GM12878 (cell line): ENCODE measurements at regions not wholly inside any gene's neighbourhood (a gene's known extent, or its start where the extent isn't known, plus 50 kb on each side); places are given as distances from the start of the nearest gene placed in this dataset.

ENCODE experiments used
- ATAC-seq: fragments of 200-7000 bp; cut with Tn5 transposase; 3 replicates; pipeline ENCODE4 v1.9.1; 2020; ENCODE audit warnings: mild to moderate bottlenecking, moderate library complexity
- BruUV-seq: library from RNA; stranded (reverse); fragments of 400-500 nt; replicated peaks from 2 replicates; lab custom pipeline; 2021; lab: Mats Ljungman, UMichigan
- CTCF ChIA-PET: fragments of 300-600 bp; sonication (Branson Sonifier 250); formaldehyde crosslinking; extraction: SDS; loops from one replicate; lab custom pipeline; 2021; ENCODE audit warnings: inconsistent platforms; lab: Yijun Ruan, JAX
- POLR2A ChIA-PET: fragments of 350-600 bp; formaldehyde crosslinking; extraction: SDS; loops from one replicate; lab custom pipeline; 2021; ENCODE audit warnings: inconsistent platforms; lab: Charles Lee
- RAD21 ChIA-PET: fragments of 300-600 bp; sonication (Branson Sonifier 250); formaldehyde crosslinking; loops from one replicate; lab custom pipeline; 2023; ENCODE audit warnings: antibody characterized with exemption; ENCODE audit not compliant: unreplicated experiment; lab: Charles Lee
- SMC1A ChIA-PET: fragments of 300-600 bp; sonication (Branson Sonifier 250); formaldehyde crosslinking; loops from one replicate; lab custom pipeline; 2023; ENCODE audit not compliant: unreplicated experiment, uncharacterized antibody; lab: Charles Lee
- DNase-seq: peaks from one replicate; pipeline ENCODE4 v3.0.0-alpha.2; 2011; ENCODE audit warnings: low read depth, low spot score
- FAIRE-seq: peaks from 3 replicates; lab custom pipeline; 2011; peaks lifted over from hg19 to GRCh38; lab: Jason Lieb, UNC
- H2AFZ ChIP-seq: 2 replicates; pipeline ENCODE4 v1.6.0; 2011; ENCODE audit warnings: low read depth, low read length, control low read depth; ENCODE audit not compliant: control insufficient read depth
- H3K27ac ChIP-seq: 2 replicates; pipeline ENCODE4 v1.5.1; 2011; ENCODE audit warnings: control low read depth; ENCODE audit not compliant: control insufficient read depth, insufficient read depth
- H3K27me3 ChIP-seq, 2 experiments: replicated peaks in 1 of 2; 2 replicates each; pipeline versions ENCODE4 v1.6.0 to v1.6.1; 2011; ENCODE audit warnings: low read length in 1 of 2; ENCODE audit not compliant: control insufficient read depth in 2 of 2, insufficient read depth in 2 of 2
- H3K36me3 ChIP-seq, 2 experiments: 2 replicates each; pipeline ENCODE4 v1.5.1; 2011; ENCODE audit warnings: low read length in 1 of 2; ENCODE audit not compliant: control insufficient read depth in 2 of 2, insufficient read depth in 2 of 2
- H3K4me1 ChIP-seq: 2 replicates; pipeline ENCODE4 v1.6.1; 2011; ENCODE audit warnings: mild to moderate bottlenecking, low read length, moderate library complexity, mixed read lengths; ENCODE audit not compliant: control insufficient read depth, insufficient read depth
- H3K4me2 ChIP-seq: 2 replicates; pipeline ENCODE4 v1.6.0; 2011; ENCODE audit warnings: control low read depth; ENCODE audit not compliant: control insufficient read depth, insufficient read depth
- H3K4me3 ChIP-seq: fragments of 200-600 bp; sonication (generic); 2 replicates; pipeline ENCODE4 v1.5.1; 2016
- H3K79me2 ChIP-seq: 2 replicates; pipeline ENCODE4 v1.6.0; 2011; ENCODE audit warnings: low read length; ENCODE audit not compliant: control insufficient read depth, insufficient read depth
- H3K9ac ChIP-seq: 2 replicates; pipeline ENCODE4 v1.8.0; 2011; ENCODE audit warnings: low read length, control low read depth, mixed read lengths; ENCODE audit not compliant: control insufficient read depth, insufficient read depth
- H3K9me3 ChIP-seq: replicated peaks from 3 replicates; pipeline ENCODE4 v1.5.1; 2011; ENCODE audit warnings: mild to moderate bottlenecking, low read length; ENCODE audit not compliant: control insufficient read depth, insufficient read depth
- H4K20me1 ChIP-seq: 2 replicates; pipeline ENCODE4 v1.6.0; 2011; ENCODE audit not compliant: control insufficient read depth, insufficient read depth
- ATF7 ChIP-seq: fragments of 450-650 bp; IDR thresholded peaks from 2 replicates; pipeline ENCODE4 v1.6.1; 2016; ENCODE audit warnings: low read depth, mild to moderate bottlenecking
- CEBPZ ChIP-seq: fragments of 150-350 bp; IDR thresholded peaks from 2 replicates; pipeline ENCODE4 v1.6.1; 2016; ENCODE audit warnings: low read depth, low read length
- CREB1 ChIP-seq: IDR thresholded peaks from 2 replicates; pipeline ENCODE4 v1.6.1; 2012; ENCODE audit warnings: low read depth, mild to moderate bottlenecking, inconsistent platforms
- JUND ChIP-seq: IDR thresholded peaks from 2 replicates; pipeline ENCODE4 v1.6.1; 2012; ENCODE audit warnings: low read depth, mild to moderate bottlenecking, low read length, improper control_type of control experiment, moderate library complexity
- RAD21 ChIP-seq: IDR thresholded peaks from 2 replicates; pipeline ENCODE4 v1.6.1; 2011; ENCODE audit warnings: mild to moderate bottlenecking, low read depth, low read length, moderate library complexity; ENCODE audit not compliant: insufficient read depth
- RAD51 ChIP-seq: fragments of 450-650 bp; IDR thresholded peaks from 2 replicates; pipeline ENCODE4 v1.6.1; 2016; ENCODE audit warnings: moderate library complexity, mild to moderate bottlenecking, inconsistent platforms
- RELB ChIP-seq: fragments of 450-650 bp; IDR thresholded peaks from 2 replicates; pipeline ENCODE4 v1.6.1; 2017; ENCODE audit warnings: low read depth, mild to moderate bottlenecking, moderate library complexity
- USF1 ChIP-seq: IDR thresholded peaks from 2 replicates; pipeline ENCODE4 v1.6.1; 2011; ENCODE audit warnings: borderline replicate concordance, low read depth, mild to moderate bottlenecking, moderate library complexity, mixed read lengths, low read length; ENCODE audit not compliant: insufficient read depth; ENCODE audit errors: extremely low read length
- ZBED1 ChIP-seq: IDR thresholded peaks from 2 replicates; pipeline ENCODE4 v1.6.1; 2016; ENCODE audit warnings: borderline replicate concordance
- WGBS: methylation state at CpG from one replicate; pipeline ENCODE4 v1.1.6; 2016; ENCODE audit warnings: low lambda C conversion rate; ENCODE audit not compliant: insufficient replicate concordance, insufficient coverage; ENCODE audit errors: missing lambda C conversion rate; 5-methylcytosine and 5-hydroxymethylcytosine counted together
- in situ Hi-C: fragments of 300-500 bp; cut with MboI; formaldehyde crosslinking; loops from 9 replicates; pipeline ENCODE4 v1.14.3; 2018; ENCODE audit warnings: mixed read lengths
- intact Hi-C: fragments of 100-400 bp; cut with micrococcal nuclease; formaldehyde crosslinking; loops from one replicate; pipeline ENCODE4 v1.14.2; 2022; ENCODE audit not compliant: unreplicated experiment

GRCh38 chr9:12416716-12417115 lies 276.5 kb upstream of the TYRP1 start:
- Histone ChIP-seq H4K20me1 (no peaks in the 10 kb centered on the region), H3K9ac (no peak overlapping the region), H3K79me2 (no peaks in the 10 kb centered on the region), H3K4me1 (no peaks in the 10 kb centered on the region), H3K4me2 (no peak overlapping the region), H3K36me3 (no peaks in the 10 kb centered on the region), H3K4me3 (no peak overlapping the region), H3K9me3 (no peaks in the 10 kb centered on the region), H3K27me3 (no peaks in the 10 kb centered on the region), H2AFZ (no peak overlapping the region), H3K27ac (no peak overlapping the region)
- in situ Hi-C loops (no loop called here), intact Hi-C loops (no loop called here)
- SMC1A ChIA-PET, result no interaction called here
- 71% methylated on average over 2 of the region's 2 CpGs for WGBS
- FAIRE-seq, result no peak
- RAD21 ChIA-PET, result no interaction called here
- no TSS peak for BruUV-seq
- CTCF ChIA-PET, result no interaction called here
- DNase-seq, result no peak
- no peak for ATAC-seq
- TF ChIP-seq ATF7 (no peak), JUND (no peak), USF1 (no peak), RAD21 (no peak), RELB (no peak), ZBED1 (no peak), CEBPZ (no peak), RAD51 (no peak), CREB1 (no peak)
- POLR2A ChIA-PET, result no interaction called here
